Fibroblast of lung (primary cell): ENCODE measurements at regions not wholly inside any gene's neighbourhood (a gene's known extent, or its start where the extent isn't known, plus 50 kb on each side); places are given as distances from the start of the nearest gene placed in this dataset.

ENCODE experiments used
- DNase-seq, 2 donors: peaks; one replicate each; pipeline versions ENCODE4 v3.0.0 to v3.0.0-alpha.2; 2010; ENCODE audit warnings: low read depth in 2 of 2
- H2AFZ ChIP-seq: 2 replicates; pipeline ENCODE4 v1.5.1; 2012; ENCODE audit warnings: low read length, control low read depth, inconsistent platforms
- H3K27ac ChIP-seq: 2 replicates; pipeline ENCODE4 v1.5.1; 2011; ENCODE audit warnings: low read length, control low read depth; ENCODE audit not compliant: insufficient read depth
- H3K27me3 ChIP-seq: 2 replicates; pipeline ENCODE4 v1.5.1; 2011; ENCODE audit warnings: mild to moderate bottlenecking, low read length; ENCODE audit not compliant: control insufficient read depth, insufficient read depth
- H3K36me3 ChIP-seq: 2 replicates; pipeline ENCODE4 v1.5.1; 2011; ENCODE audit warnings: low read length; ENCODE audit not compliant: control insufficient read depth, insufficient read depth
- H3K4me1 ChIP-seq: 2 replicates; pipeline ENCODE4 v1.5.1; 2011; ENCODE audit warnings: low read length; ENCODE audit not compliant: control insufficient read depth, insufficient read depth; ENCODE audit errors: extremely low read depth
- H3K4me2 ChIP-seq: 2 replicates; pipeline ENCODE4 v1.5.1; 2011; ENCODE audit warnings: low read length, control low read depth; ENCODE audit not compliant: insufficient read depth; ENCODE audit errors: extremely low read depth
- H3K4me3 ChIP-seq, 4 experiments: fragments of 200-600 bp in 1 of 4; sonication (generic) in 1 of 4; replicated peaks in 1 of 4; 2 replicates each; pipeline ENCODE4 v1.5.1; 2011 to 2016; ENCODE audit warnings: low read length in 4 of 4, low read depth in 3 of 4, mild to moderate bottlenecking in 3 of 4, control low read depth in 2 of 4, inconsistent platforms in 1 of 4, mixed read lengths in 1 of 4; ENCODE audit not compliant: insufficient read depth in 1 of 4; ENCODE audit errors: control extremely low read depth in 1 of 4
- H3K79me2 ChIP-seq: 2 replicates; pipeline ENCODE4 v1.5.1; 2012; ENCODE audit warnings: mild to moderate bottlenecking, low read length, inconsistent platforms; ENCODE audit not compliant: control insufficient read depth, insufficient read depth
- H3K9ac ChIP-seq: 2 replicates; pipeline ENCODE4 v1.5.1; 2011; ENCODE audit warnings: mild to moderate bottlenecking, low read length, control low read depth; ENCODE audit not compliant: insufficient read depth
- H3K9me3 ChIP-seq: 2 replicates; pipeline ENCODE4 v1.5.1; 2012; ENCODE audit warnings: low read depth, low read length; ENCODE audit not compliant: control insufficient read depth, insufficient read depth
- H4K20me1 ChIP-seq: 2 replicates; pipeline ENCODE4 v1.5.1; 2011; ENCODE audit warnings: low read length; ENCODE audit not compliant: control insufficient read depth, insufficient read depth; ENCODE audit errors: extremely low read depth
- EZH2 ChIP-seq: IDR thresholded peaks from 2 replicates; pipeline ENCODE4 v1.5.1; 2012; ENCODE audit warnings: low read length, control low read depth, mild to moderate bottlenecking; ENCODE audit errors: missing control alignments
- TF ChIP-seq, protein P1 (sequence below), 2 donors: IDR thresholded peaks in 1 of 2; conservative IDR thresholded peaks in 1 of 2; 1 replicate in 1 of 2; 2 replicates in 1 of 2; pipeline ENCODE4 v1.5.1; 2011 to 2012; ENCODE audit warnings: low read length in 2 of 2, control low read depth in 1 of 2, inconsistent platforms in 1 of 2, low read depth in 1 of 2, mild to moderate bottlenecking in 1 of 2

DNA sequence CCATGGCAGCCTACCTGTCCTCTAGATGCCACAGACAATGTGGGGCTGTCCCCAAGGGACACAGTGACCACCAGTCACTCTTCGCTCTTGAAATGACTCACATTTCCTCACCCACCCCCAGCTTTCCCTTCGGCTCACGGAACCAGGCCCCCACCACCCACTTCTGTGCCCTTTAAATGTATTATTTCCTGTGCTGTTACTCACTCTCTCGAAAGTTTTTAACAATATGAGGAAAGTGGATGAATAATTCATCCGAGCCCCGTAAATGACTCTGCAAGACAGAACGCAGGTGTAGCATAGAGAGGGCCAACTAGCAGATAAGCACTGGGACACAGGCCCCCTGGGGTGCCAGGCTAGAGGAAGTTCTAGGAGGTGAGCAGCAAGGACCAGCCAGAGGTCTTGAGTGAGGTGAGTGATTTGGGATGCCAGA, 179.5 kb upstream of the TBL1X start:
- no peak for DNase-seq
- TF ChIP-seq EZH2, result no peak
- TF ChIP-seq, protein P1, sequence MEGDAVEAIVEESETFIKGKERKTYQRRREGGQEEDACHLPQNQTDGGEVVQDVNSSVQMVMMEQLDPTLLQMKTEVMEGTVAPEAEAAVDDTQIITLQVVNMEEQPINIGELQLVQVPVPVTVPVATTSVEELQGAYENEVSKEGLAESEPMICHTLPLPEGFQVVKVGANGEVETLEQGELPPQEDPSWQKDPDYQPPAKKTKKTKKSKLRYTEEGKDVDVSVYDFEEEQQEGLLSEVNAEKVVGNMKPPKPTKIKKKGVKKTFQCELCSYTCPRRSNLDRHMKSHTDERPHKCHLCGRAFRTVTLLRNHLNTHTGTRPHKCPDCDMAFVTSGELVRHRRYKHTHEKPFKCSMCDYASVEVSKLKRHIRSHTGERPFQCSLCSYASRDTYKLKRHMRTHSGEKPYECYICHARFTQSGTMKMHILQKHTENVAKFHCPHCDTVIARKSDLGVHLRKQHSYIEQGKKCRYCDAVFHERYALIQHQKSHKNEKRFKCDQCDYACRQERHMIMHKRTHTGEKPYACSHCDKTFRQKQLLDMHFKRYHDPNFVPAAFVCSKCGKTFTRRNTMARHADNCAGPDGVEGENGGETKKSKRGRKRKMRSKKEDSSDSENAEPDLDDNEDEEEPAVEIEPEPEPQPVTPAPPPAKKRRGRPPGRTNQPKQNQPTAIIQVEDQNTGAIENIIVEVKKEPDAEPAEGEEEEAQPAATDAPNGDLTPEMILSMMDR (conservative IDR thresholded peaks at IDR 0.05 in 1 of 2, IDR thresholded peaks at IDR 0.05 in 1 of 2; ENCODE audit: low read depth in 1 of 2, low read length in 2 of 2), result no peak

GRCh38 chrX:9286234-9286633, 178.6 kb upstream of the TBL1X start:
- H3K79me2 ChIP-seq, result no peaks in the 10 kb centered on the region
- no peaks in the 10 kb centered on the region for H4K20me1 ChIP-seq
- H3K9ac ChIP-seq, result no peak overlapping the region
- no peak overlapping the region for H3K4me2 ChIP-seq
- no peaks in the 10 kb centered on the region for H3K9me3 ChIP-seq
- H3K4me1 ChIP-seq, result no peaks in the 10 kb centered on the region
- no peaks in the 10 kb centered on the region for H3K27me3 ChIP-seq
- no peak overlapping the region for H2AFZ ChIP-seq
- H3K36me3 ChIP-seq, result no peaks in the 10 kb centered on the region
- DNase-seq, result no peak
- H3K27ac ChIP-seq, result no peak overlapping the region
- TF ChIP-seq, protein P1 (conservative IDR thresholded peaks at IDR 0.05 in 1 of 2, IDR thresholded peaks at IDR 0.05 in 1 of 2; ENCODE audit: low read depth in 1 of 2, low read length in 2 of 2), result no peak
- TF ChIP-seq EZH2, result no peak
- H3K4me3 ChIP-seq, result no peak overlapping the region

More for the DNA sequence above, 179.5 kb upstream of the TBL1X start:
- Histone ChIP-seq H3K4me1 (no peaks in the 10 kb centered on the region), H3K36me3 (no peaks in the 10 kb centered on the region), H3K4me2 (no peak overlapping the region), H3K79me2 (no peaks in the 10 kb centered on the region), H2AFZ (no peak overlapping the region), H3K27ac (no peak overlapping the region), H3K9ac (no peak overlapping the region), H4K20me1 (no peaks in the 10 kb centered on the region), H3K9me3 (no peaks in the 10 kb centered on the region), H3K27me3 (no peaks in the 10 kb centered on the region), H3K4me3 (no peak overlapping the region)

DNA sequence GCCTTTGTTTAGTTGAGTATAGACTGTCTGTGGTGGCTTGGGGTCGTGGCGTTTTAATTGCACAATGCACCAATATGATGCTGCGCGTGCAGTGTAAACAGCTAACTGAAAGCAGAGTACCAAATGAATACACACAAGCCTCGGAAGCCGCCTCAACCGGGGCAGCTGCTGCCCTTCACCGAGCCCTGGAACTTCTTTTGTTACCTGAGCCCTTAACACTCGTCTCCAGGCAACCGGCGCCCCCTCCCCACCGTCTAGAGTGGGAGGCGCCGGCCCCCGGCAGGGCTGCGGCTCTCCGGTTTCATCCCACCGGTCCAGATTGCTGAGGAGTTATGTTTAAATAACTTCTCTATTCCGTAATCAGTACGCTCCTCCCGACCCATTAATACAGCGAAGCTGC, 173.2 kb upstream of the TBL1X start:
- Histone ChIP-seq H3K79me2 (no peaks in the 10 kb centered on the region), H3K4me1 (no peaks in the 10 kb centered on the region), H3K4me3 (peak overlapping the region in 1 of 4 experiments; percentile 23), H3K9me3 (no peaks in the 10 kb centered on the region), H3K27me3 (no peaks in the 10 kb centered on the region), H3K9ac (no peak overlapping the region), H4K20me1 (no peaks in the 10 kb centered on the region), H3K27ac (no peak overlapping the region), H3K4me2 (no peak overlapping the region), H3K36me3 (no peaks in the 10 kb centered on the region), H2AFZ (no peak overlapping the region)
- DNase-seq, result no peak
- TF ChIP-seq, protein P1 (conservative IDR thresholded peaks at IDR 0.05 in 1 of 2, IDR thresholded peaks at IDR 0.05 in 1 of 2; ENCODE audit: low read depth in 1 of 2, low read length in 2 of 2), result no peak
- no peak for TF ChIP-seq EZH2
